Natural killer cell treated with Interleukin-12 subunit alpha and Interleukin-12 subunit beta and Interleukin-15 and Interleukin-18, amount 100 ng/mL, for 72 hours (primary cell): ENCODE measurements at regions not wholly inside any gene's neighbourhood (a gene's known extent, or its start where the extent isn't known, plus 50 kb on each side); places are given as distances from the start of the nearest gene placed in this dataset.

Source experiments
- ATAC-seq, 2 donors: fragments of 150-1000 bp; cut with Tn5 transposase in 1 of 2; sonication (Bioruptor Pico), chemical (Tn5 transposase) in 1 of 2; 2 replicates each; pipeline ENCODE4 v1.10.0; 2021
- DNase-seq: peaks from one replicate; pipeline ENCODE4 v3.0.0; 2022; ENCODE audit warnings: low spot score
- H3K27ac Mint-ChIP-seq, 2 donors: 1 replicate in 1 of 2; 2 replicates in 1 of 2; pipeline ENCODE4 v1.8.0; 2022; ENCODE audit warnings: mixed read lengths in 2 of 2, mild to moderate bottlenecking in 1 of 2, moderate library complexity in 1 of 2
- H3K27me3 Mint-ChIP-seq, 2 donors: 1 replicate in 1 of 2; 2 replicates in 1 of 2; pipeline ENCODE4 v1.8.0; 2022; ENCODE audit warnings: mixed read lengths in 2 of 2
- H3K36me3 Mint-ChIP-seq: one replicate; pipeline ENCODE4 v1.8.0; 2022; ENCODE audit warnings: mixed read lengths
- H3K4me1 Mint-ChIP-seq, 2 donors: 1 replicate in 1 of 2; 2 replicates in 1 of 2; pipeline ENCODE4 v1.8.0; 2022; ENCODE audit warnings: low read depth in 2 of 2, mixed read lengths in 2 of 2, mild to moderate bottlenecking in 1 of 2
- H3K4me3 Mint-ChIP-seq: one replicate; pipeline ENCODE4 v1.8.0; 2022; ENCODE audit warnings: mixed read lengths
- H3K9me3 Mint-ChIP-seq: 2 replicates; pipeline ENCODE4 v1.8.0; 2022; ENCODE audit warnings: mixed read lengths

- peaks cover 0 to 4% of the 10 kb centered on the region in 2 donors for H3K4me1 Mint-ChIP-seq
- DNase-seq (no peak), ATAC-seq (no peak)
- no peak overlapping the region for H3K4me3 Mint-ChIP-seq
- H3K9me3 Mint-ChIP-seq, result peaks cover 8% of the 10 kb centered on the region
- H3K36me3 Mint-ChIP-seq, result no peaks in the 10 kb centered on the region
- no peak overlapping the region for H3K27ac Mint-ChIP-seq
- peaks cover 14 to 26% of the 10 kb centered on the region in 2 donors for H3K27me3 Mint-ChIP-seq
Measured at GRCh38 chr20:63065911-63066310, 59.1 kb upstream of the BHLHE23 start.

- peaks cover 0 to 4% of the 10 kb centered on the region in 2 donors for H3K4me1 Mint-ChIP-seq
Measured at GRCh38 chr20:63064745-63065711, 58.3 kb upstream of the BHLHE23 start.

GRCh38 chr20:63064310-63064709 is 57.5 kb upstream of the BHLHE23 start:
- H3K27me3 Mint-ChIP-seq, result peaks cover 9 to 18% of the 10 kb centered on the region in 2 donors
- no peak overlapping the region for H3K27ac Mint-ChIP-seq

More at GRCh38 chr20:63064745-63065711, 58.3 kb upstream of the BHLHE23 start:
- Mint-ChIP-seq H3K4me3 (no peak overlapping the region), H3K36me3 (no peaks in the 10 kb centered on the region), H3K27me3 (peaks cover 9 to 18% of the 10 kb centered on the region in 2 donors), H3K9me3 (peaks cover 8% of the 10 kb centered on the region), H3K27ac (no peak overlapping the region)
- ATAC-seq, result no peak
- DNase-seq, result peak; percentile 44

GRCh38 chr20:63062188-63063140 is 55.7 kb upstream of the BHLHE23 start:
- no peak for ATAC-seq
- DNase-seq, result peak; percentile 42
- Mint-ChIP-seq H3K27ac (no peak overlapping the region), H3K27me3 (peaks cover 9 to 18% of the 10 kb centered on the region in 2 donors), H3K4me1 (peaks cover 0 to 4% of the 10 kb centered on the region in 2 donors), H3K9me3 (peaks cover 8% of the 10 kb centered on the region), H3K4me3 (no peak overlapping the region), H3K36me3 (no peaks in the 10 kb centered on the region)

More at GRCh38 chr20:63064310-63064709, 57.5 kb upstream of the BHLHE23 start:
- Mint-ChIP-seq H3K9me3 (peaks cover 8% of the 10 kb centered on the region), H3K36me3 (no peaks in the 10 kb centered on the region), H3K4me1 (peaks cover 0 to 4% of the 10 kb centered on the region in 2 donors), H3K4me3 (no peak overlapping the region)
- DNase-seq (peak; percentile 34), ATAC-seq (no peak)

- Mint-ChIP-seq H3K27ac (no peak overlapping the region), H3K36me3 (no peaks in the 10 kb centered on the region), H3K4me1 (peaks cover 0 to 4% of the 10 kb centered on the region in 2 donors), H3K4me3 (no peak overlapping the region), H3K27me3 (peaks cover 6 to 10% of the 10 kb centered on the region in 2 donors), H3K9me3 (peaks cover 8% of the 10 kb centered on the region)
- ATAC-seq (no peak), DNase-seq (no peak)
Measured at GRCh38 chr20:63061771-63062100, 55.0 kb upstream of the BHLHE23 start.

- Mint-ChIP-seq H3K9me3 (peaks cover 8% of the 10 kb centered on the region), H3K4me3 (no peak overlapping the region), H3K36me3 (no peaks in the 10 kb centered on the region), H3K27ac (no peak overlapping the region), H3K4me1 (peaks cover 0 to 4% of the 10 kb centered on the region in 2 donors), H3K27me3 (peaks cover 6 to 9% of the 10 kb centered on the region in 2 donors)
- DNase-seq, result peak; percentile 42
- ATAC-seq, result no peak
Measured at GRCh38 chr20:63061051-63061770, 54.4 kb upstream of the BHLHE23 start.

GRCh38 chr20:63060057-63060991 is 53.6 kb upstream of the BHLHE23 start:
- Mint-ChIP-seq H3K27me3 (peaks cover 6 to 9% of the 10 kb centered on the region in 2 donors), H3K4me1 (peaks cover 0 to 4% of the 10 kb centered on the region in 2 donors), H3K36me3 (no peaks in the 10 kb centered on the region), H3K9me3 (peaks cover 8% of the 10 kb centered on the region), H3K4me3 (no peak overlapping the region), H3K27ac (no peak overlapping the region)
- ATAC-seq (no peak), DNase-seq (peak; percentile 44)

- no peak for ATAC-seq
- DNase-seq, result peak; percentile 48
Measured at GRCh38 chr20:63059684-63060056, 52.9 kb upstream of the BHLHE23 start.

GRCh38 chr20:63058696-63059335 is 52.1 kb upstream of the BHLHE23 start:
- H3K9me3 Mint-ChIP-seq, result peaks cover 8% of the 10 kb centered on the region
- H3K4me1 Mint-ChIP-seq, result peaks cover 0 to 4% of the 10 kb centered on the region in 2 donors
- H3K4me3 Mint-ChIP-seq, result no peak overlapping the region

More at GRCh38 chr20:63059684-63060056, 52.9 kb upstream of the BHLHE23 start:
- Mint-ChIP-seq H3K27me3 (peaks cover 6 to 9% of the 10 kb centered on the region in 2 donors), H3K4me1 (peaks cover 0 to 4% of the 10 kb centered on the region in 2 donors), H3K36me3 (no peaks in the 10 kb centered on the region), H3K4me3 (no peak overlapping the region), H3K27ac (no peak overlapping the region), H3K9me3 (peaks cover 8% of the 10 kb centered on the region)

GRCh38 chr20:63057171-63058117 is 50.7 kb upstream of the BHLHE23 start:
- Mint-ChIP-seq H3K27me3 (peaks cover 6 to 16% of the 10 kb centered on the region in 2 donors), H3K4me1 (peaks cover 0 to 4% of the 10 kb centered on the region in 2 donors), H3K4me3 (no peak overlapping the region), H3K27ac (no peak overlapping the region), H3K9me3 (peaks cover 8% of the 10 kb centered on the region), H3K36me3 (no peaks in the 10 kb centered on the region)
- no peak for ATAC-seq
- no peak for DNase-seq

More at GRCh38 chr20:63058696-63059335, 52.1 kb upstream of the BHLHE23 start:
- no peak for ATAC-seq
- peak; percentile 44 for DNase-seq
- Mint-ChIP-seq H3K27ac (no peak overlapping the region), H3K27me3 (peaks cover 5 to 11% of the 10 kb centered on the region in 2 donors), H3K36me3 (no peaks in the 10 kb centered on the region)
